ENCODE measurements at regions not wholly inside any gene's neighbourhood (a gene's known extent, or its start where the extent isn't known, plus 50 kb on each side); places are given as distances from the start of the nearest gene placed in this dataset.

GRCh38 chr5:39863926-39864552 is 439.3 kb upstream of the DAB2 start:
- DNase-seq = no peak

GRCh38 chr5:39857041-39857440 is 432.3 kb upstream of the DAB2 start:
- no peak for DNase-seq

- no peak for DNase-seq
Measured at GRCh38 chr5:39854771-39855410, 430.1 kb upstream of the DAB2 start.

- DNase-seq = no peak
Measured at GRCh38 chr5:39850291-39850690, 425.5 kb upstream of the DAB2 start.

GRCh38 chr5:39846144-39846543 is 421.4 kb upstream of the DAB2 start:
- DNase-seq = no peak

- no peak for DNase-seq
Measured at GRCh38 chr5:39843767-39844166, 419.0 kb upstream of the DAB2 start.

- DNase-seq = no peak
Measured at GRCh38 chr5:39835371-39835770, 410.6 kb upstream of the DAB2 start.

- DNase-seq = no peak
Measured at GRCh38 chr5:39829441-39829840, 404.7 kb upstream of the DAB2 start.

GRCh38 chr5:39826051-39826450 is 401.3 kb upstream of the DAB2 start:
- DNase-seq = peak; percentile 8

- no peak for DNase-seq
Measured at GRCh38 chr5:39825301-39825700, 400.5 kb upstream of the DAB2 start.

GRCh38 chr5:39822020-39822419 is 397.2 kb upstream of the DAB2 start:
- DNase-seq = peak; percentile 21

- no peak for DNase-seq
Measured at GRCh38 chr5:39816866-39817265, 392.1 kb upstream of the DAB2 start.

- no peak for DNase-seq
Measured at GRCh38 chr5:39816156-39816845, 391.5 kb upstream of the DAB2 start.

- no peak for DNase-seq
Measured at GRCh38 chr5:39815711-39816110, 390.9 kb upstream of the DAB2 start.

GRCh38 chr5:39811381-39811780 is 386.6 kb upstream of the DAB2 start:
- no peak for DNase-seq

- DNase-seq = peak; percentile 58
Measured at GRCh38 chr5:39808656-39809055, 383.9 kb upstream of the DAB2 start.

GRCh38 chr5:39801306-39801705 is 376.5 kb upstream of the DAB2 start:
- no peak for DNase-seq

- no peak for DNase-seq
Measured at GRCh38 chr5:39800042-39800601, 375.3 kb upstream of the DAB2 start.

- DNase-seq = no peak
Measured at GRCh38 chr5:39799242-39799641, 374.5 kb upstream of the DAB2 start.

GRCh38 chr5:39794513-39795210 is 369.9 kb upstream of the DAB2 start:
- peak; percentile 44 for DNase-seq

- no peak for DNase-seq
Measured at GRCh38 chr5:39785410-39785809, 360.6 kb upstream of the DAB2 start.

GRCh38 chr5:39783756-39784421 is 359.1 kb upstream of the DAB2 start:
- peak; percentile 80 for DNase-seq

- DNase-seq = peak; percentile 60
Measured at GRCh38 chr5:39780347-39780746, 355.6 kb upstream of the DAB2 start.
